ENCODE measurements at regions not wholly inside any gene's neighbourhood (a gene's known extent, or its start where the extent isn't known, plus 50 kb on each side); places are given as distances from the start of the nearest gene placed in this dataset.

DNA sequence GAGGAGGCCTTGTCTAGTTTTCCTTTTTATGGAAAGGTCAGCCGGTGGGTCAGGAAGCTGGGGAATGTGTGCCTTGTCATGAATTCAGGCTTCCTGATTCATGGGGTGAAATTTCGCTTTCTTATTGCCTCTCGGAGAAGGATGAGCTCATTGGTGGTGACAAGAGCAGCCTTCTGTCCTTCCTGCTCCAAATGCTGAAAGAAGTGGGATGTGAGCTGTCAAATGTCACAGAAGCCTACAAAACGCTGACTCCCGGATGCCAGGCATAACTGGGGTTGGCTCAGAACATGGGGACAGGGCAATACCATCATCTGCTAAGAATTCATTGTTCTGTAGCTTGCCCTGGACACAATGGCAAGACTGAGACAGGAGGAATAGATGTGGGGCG, 55.8 kb upstream of the FAM136A start:
- no peak for DNase-seq
- no peaks in the 10 kb centered on the region for H3K9me3 ChIP-seq
- H3K4me1 ChIP-seq = no peaks in the 10 kb centered on the region
- no peak overlapping the region for H3K4me3 ChIP-seq
- WGBS, 3 donors = 31 to 39% (median 36%) methylated on average over 6 of the region's 6 CpGs
- H3K27ac ChIP-seq = no peak overlapping the region
- H3K27me3 ChIP-seq (ENCODE audit: insufficient read depth in 3 of 3, low read length in 2 of 3) = peaks cover 0 to 1% (median 0%) of the 10 kb centered on the region in 3 donors
- intact Hi-C loops (cut with DNase I) = no loop called here
- no peaks in the 10 kb centered on the region for H3K36me3 ChIP-seq (ENCODE audit: insufficient read depth in 1 of 2, low read depth in 1 of 2)
- no peak for ATAC-seq
- TF ChIP-seq, protein P1, sequence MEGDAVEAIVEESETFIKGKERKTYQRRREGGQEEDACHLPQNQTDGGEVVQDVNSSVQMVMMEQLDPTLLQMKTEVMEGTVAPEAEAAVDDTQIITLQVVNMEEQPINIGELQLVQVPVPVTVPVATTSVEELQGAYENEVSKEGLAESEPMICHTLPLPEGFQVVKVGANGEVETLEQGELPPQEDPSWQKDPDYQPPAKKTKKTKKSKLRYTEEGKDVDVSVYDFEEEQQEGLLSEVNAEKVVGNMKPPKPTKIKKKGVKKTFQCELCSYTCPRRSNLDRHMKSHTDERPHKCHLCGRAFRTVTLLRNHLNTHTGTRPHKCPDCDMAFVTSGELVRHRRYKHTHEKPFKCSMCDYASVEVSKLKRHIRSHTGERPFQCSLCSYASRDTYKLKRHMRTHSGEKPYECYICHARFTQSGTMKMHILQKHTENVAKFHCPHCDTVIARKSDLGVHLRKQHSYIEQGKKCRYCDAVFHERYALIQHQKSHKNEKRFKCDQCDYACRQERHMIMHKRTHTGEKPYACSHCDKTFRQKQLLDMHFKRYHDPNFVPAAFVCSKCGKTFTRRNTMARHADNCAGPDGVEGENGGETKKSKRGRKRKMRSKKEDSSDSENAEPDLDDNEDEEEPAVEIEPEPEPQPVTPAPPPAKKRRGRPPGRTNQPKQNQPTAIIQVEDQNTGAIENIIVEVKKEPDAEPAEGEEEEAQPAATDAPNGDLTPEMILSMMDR (IDR thresholded peaks at IDR 0.05) = no peak

GRCh38 chr2:70356941-70357683, 55.2 kb upstream of the FAM136A start:
- Histone ChIP-seq H3K27ac (no peak overlapping the region), H3K9me3 (no peaks in the 10 kb centered on the region), H3K4me1 (no peaks in the 10 kb centered on the region), H3K4me3 (no peak overlapping the region), H3K27me3 (ENCODE audit: insufficient read depth in 3 of 3, low read length in 2 of 3) (peaks cover 0 to 3% (median 0%) of the 10 kb centered on the region in 3 donors), H3K36me3 (ENCODE audit: insufficient read depth in 1 of 2, low read depth in 1 of 2) (no peaks in the 10 kb centered on the region)
- 50 to 60% (median 51%) methylated on average over 6 of the region's 6 CpGs for WGBS, 3 donors
- DNase-seq (no peak), ATAC-seq (no peak)
- TF ChIP-seq, protein P1 (IDR thresholded peaks at IDR 0.05) = no peak
- intact Hi-C loops (cut with DNase I) = no loop called here

DNA sequence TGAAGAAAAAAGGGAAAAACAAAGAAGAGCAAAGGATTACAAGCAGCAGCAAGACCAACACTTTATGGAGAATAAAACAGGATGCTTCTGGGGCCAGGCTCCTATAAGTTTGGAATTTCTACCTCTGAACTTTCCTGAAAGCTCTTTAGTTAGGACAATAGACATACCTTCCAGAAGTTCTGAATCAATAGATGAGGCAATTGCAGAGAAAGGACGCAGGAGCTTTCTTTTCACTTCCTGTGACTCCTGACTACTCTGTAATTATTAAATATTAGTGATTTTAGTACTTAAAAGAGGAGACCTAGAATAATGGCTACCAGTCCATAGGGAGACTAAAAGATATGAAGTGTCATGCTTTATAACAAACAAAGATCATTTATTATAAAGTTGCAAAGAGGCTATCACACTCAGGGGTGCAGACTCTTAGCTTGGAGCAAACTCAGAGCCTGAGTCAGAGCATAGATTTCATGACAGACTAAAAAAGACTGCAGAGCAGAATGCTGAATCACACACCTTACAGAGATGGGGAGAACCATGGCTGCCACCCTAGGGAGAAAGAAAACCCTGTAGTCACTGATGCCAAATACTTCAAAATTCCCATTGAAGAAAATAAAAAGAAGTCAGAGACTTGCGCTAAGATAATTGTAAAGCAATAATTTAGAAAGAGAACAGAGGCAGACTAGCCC, 52.5 kb upstream of the FAM136A start:
- ATAC-seq (no peak), DNase-seq (no peak)
- Histone ChIP-seq H3K27ac (no peak overlapping the region), H3K9me3 (no peaks in the 10 kb centered on the region), H3K36me3 (ENCODE audit: insufficient read depth in 1 of 2, low read depth in 1 of 2) (no peaks in the 10 kb centered on the region), H3K4me3 (no peak overlapping the region), H3K4me1 (no peaks in the 10 kb centered on the region), H3K27me3 (ENCODE audit: insufficient read depth in 3 of 3, low read length in 2 of 3) (peaks cover 0 to 10% (median 3%) of the 10 kb centered on the region in 3 donors)
- WGBS, 3 donors = 74 to 84% (median 82%) methylated on average over 2 of the region's 2 CpGs
- intact Hi-C loops (cut with DNase I) = no loop called here
- TF ChIP-seq, protein P1 (IDR thresholded peaks at IDR 0.05) = no peak

All from psoas muscle (tissue), 7 donors.